ENCODE measurements at regions not wholly inside any gene's neighbourhood (a gene's known extent, or its start where the extent isn't known, plus 50 kb on each side); places are given as distances from the start of the nearest gene placed in this dataset.

GRCh38 chr5:3201121-3201520 lies 394.5 kb upstream of the IRX1 start:
- TF ChIP-seq CTCF (IDR thresholded peaks at IDR 0.05), result no peak
- TF ChIP-seq POLR2A (IDR thresholded peaks at IDR 0.05), result no peak

Data from body of pancreas (tissue), 4 donors.